ENCODE measurements at regions not wholly inside any gene's neighbourhood (a gene's known extent, or its start where the extent isn't known, plus 50 kb on each side); places are given as distances from the start of the nearest gene placed in this dataset.

DNA sequence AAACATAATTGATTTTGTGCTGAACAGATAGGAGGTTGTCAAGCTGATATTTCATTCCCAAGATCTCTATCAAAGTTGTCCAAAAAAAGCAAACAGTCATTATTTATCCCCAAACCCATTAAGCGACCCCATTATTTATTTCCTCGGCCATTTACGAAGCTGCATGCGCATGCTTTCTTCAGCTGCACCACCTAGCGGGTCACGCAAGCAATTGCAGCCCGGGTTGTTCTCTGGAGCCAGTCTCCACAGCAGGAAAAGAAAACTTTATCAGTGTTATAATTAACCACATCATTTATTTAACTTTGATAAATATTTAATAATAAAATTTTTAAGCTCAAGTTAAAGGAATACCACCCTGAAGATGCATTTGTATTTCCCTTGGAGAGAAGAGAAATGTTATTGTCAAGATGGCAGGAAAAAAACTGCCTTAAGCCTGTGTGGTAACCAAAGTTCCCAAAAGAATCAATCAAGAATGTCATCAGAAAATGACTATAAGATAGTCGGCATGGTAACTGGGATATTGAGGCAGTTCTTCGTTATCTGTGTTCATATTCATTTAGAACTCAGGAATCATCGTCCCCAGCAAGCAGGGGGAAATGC, 304.7 kb downstream of the FBXO15 start:
- TF ChIP-seq JUNB (IDR thresholded peaks at IDR 0.05; ENCODE audit: unreplicated experiment) (no peak), STAT1 (IDR thresholded peaks at IDR 0.05; ENCODE audit: unreplicated experiment) (no peak), ZNF331 (CRISPR knock-in tag; IDR thresholded peaks at IDR 0.05; ENCODE audit: low read depth) (no peak)
- TF ChIP-seq, protein P1, sequence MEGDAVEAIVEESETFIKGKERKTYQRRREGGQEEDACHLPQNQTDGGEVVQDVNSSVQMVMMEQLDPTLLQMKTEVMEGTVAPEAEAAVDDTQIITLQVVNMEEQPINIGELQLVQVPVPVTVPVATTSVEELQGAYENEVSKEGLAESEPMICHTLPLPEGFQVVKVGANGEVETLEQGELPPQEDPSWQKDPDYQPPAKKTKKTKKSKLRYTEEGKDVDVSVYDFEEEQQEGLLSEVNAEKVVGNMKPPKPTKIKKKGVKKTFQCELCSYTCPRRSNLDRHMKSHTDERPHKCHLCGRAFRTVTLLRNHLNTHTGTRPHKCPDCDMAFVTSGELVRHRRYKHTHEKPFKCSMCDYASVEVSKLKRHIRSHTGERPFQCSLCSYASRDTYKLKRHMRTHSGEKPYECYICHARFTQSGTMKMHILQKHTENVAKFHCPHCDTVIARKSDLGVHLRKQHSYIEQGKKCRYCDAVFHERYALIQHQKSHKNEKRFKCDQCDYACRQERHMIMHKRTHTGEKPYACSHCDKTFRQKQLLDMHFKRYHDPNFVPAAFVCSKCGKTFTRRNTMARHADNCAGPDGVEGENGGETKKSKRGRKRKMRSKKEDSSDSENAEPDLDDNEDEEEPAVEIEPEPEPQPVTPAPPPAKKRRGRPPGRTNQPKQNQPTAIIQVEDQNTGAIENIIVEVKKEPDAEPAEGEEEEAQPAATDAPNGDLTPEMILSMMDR (conservative IDR thresholded peaks at IDR 0.05; ENCODE audit: low read depth in 2 of 2) = peak; percentile 82 to 94

DNA sequence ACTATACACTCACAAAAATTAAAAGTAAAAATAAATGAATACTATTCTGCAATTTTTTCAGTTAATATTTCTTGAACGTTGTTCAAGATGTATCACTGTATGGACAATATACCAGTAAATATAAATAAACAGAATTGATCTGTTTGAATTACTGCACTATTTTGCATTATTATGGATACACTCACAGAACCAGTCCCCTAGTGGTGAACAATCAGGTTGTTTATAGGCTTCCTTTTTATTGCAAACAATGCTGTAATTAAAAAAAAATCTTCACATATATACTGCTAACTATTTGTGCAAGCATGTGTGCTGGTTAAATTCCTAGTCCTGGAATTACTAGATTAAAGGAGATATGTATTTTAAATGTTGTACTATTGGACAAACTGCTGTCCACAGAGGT, 306.0 kb downstream of the FBXO15 start:
- Mint-ChIP-seq H3K4me3 (no peak overlapping the region), H3K9me3 (no peaks in the 10 kb centered on the region), H3K4me1 (peaks cover 13% of the 10 kb centered on the region), H3K27ac (no peak overlapping the region), H3K36me3 (ENCODE audit: low read depth) (no peaks in the 10 kb centered on the region), H3K27me3 (ENCODE audit: insufficient read depth, low read depth, poor library complexity) (peaks cover 2% of the 10 kb centered on the region)
- TF ChIP-seq, protein P2, sequence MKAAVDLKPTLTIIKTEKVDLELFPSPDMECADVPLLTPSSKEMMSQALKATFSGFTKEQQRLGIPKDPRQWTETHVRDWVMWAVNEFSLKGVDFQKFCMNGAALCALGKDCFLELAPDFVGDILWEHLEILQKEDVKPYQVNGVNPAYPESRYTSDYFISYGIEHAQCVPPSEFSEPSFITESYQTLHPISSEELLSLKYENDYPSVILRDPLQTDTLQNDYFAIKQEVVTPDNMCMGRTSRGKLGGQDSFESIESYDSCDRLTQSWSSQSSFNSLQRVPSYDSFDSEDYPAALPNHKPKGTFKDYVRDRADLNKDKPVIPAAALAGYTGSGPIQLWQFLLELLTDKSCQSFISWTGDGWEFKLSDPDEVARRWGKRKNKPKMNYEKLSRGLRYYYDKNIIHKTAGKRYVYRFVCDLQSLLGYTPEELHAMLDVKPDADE (IDR thresholded peaks at IDR 0.05) = no peak
- TF ChIP-seq, protein P1 (conservative IDR thresholded peaks at IDR 0.05; ENCODE audit: low read depth in 2 of 2) = peak in 1 of 2 experiments; percentile 43; a peak in 2 of 4 replicates
- TF ChIP-seq NANOG (IDR thresholded peaks at IDR 0.05; ENCODE audit: borderline replicate concordance) = no peak
- no peak overlapping the region for H3K4me2 ChIP-seq
- no peaks in the 10 kb centered on the region; the same call in 1 of the 2 replicates for H3K9me2 ChIP-seq (ENCODE audit: insufficient read depth)
- no peaks in the 10 kb centered on the region for H3K27me3 ChIP-seq (ENCODE audit: insufficient read depth)
- no peaks in the 10 kb centered on the region for H3F3A ChIP-seq (replicated peaks; ENCODE audit: low read depth)
- H3K79me2 ChIP-seq (replicated peaks; ENCODE audit: insufficient read depth) = no peaks in the 10 kb centered on the region
- H4K20me1 ChIP-seq (replicated peaks; ENCODE audit: insufficient read depth) = no peaks in the 10 kb centered on the region
- H3K4me1 ChIP-seq (ENCODE audit: insufficient read depth) = 0 out of 2 replicates have a peak, but pooled peaks cover 6% of the 10 kb centered on the region
- H3K36me3 ChIP-seq (ENCODE audit: insufficient read depth) = no peaks in the 10 kb centered on the region
- ATAC-seq (no peak), DNase-seq (ENCODE audit: low spot score) (no peak)
- no peak overlapping the region for H3K4me3 ChIP-seq
- H2AFZ ChIP-seq = no peak overlapping the region
- H3K27ac ChIP-seq (ENCODE audit: low read depth) = no peak overlapping the region

More for the DNA sequence above, 304.7 kb downstream of the FBXO15 start:
- Mint-ChIP-seq H3K27me3 (ENCODE audit: insufficient read depth, low read depth, poor library complexity) (peaks cover 2% of the 10 kb centered on the region), H3K4me1 (peaks cover 16% of the 10 kb centered on the region), H3K36me3 (ENCODE audit: low read depth) (no peaks in the 10 kb centered on the region), H3K4me3 (no peak overlapping the region), H3K27ac (no peak overlapping the region), H3K9me3 (no peaks in the 10 kb centered on the region)
- DNase-seq (ENCODE audit: low spot score) = peak; percentile 78
- Histone ChIP-seq H3K4me2 (no peak overlapping the region), H3K27me3 (ENCODE audit: insufficient read depth) (no peaks in the 10 kb centered on the region), H3K4me1 (ENCODE audit: insufficient read depth) (peaks cover 6% of the 10 kb centered on the region; the same call in 1 of the 2 replicates), H3F3A (replicated peaks; ENCODE audit: low read depth) (no peaks in the 10 kb centered on the region), H3K79me2 (replicated peaks; ENCODE audit: insufficient read depth) (no peaks in the 10 kb centered on the region), H3K27ac (ENCODE audit: low read depth) (no peak overlapping the region), H2AFZ (peak overlapping the region; percentile 1; the same call in 1 of the 2 replicates), H4K20me1 (replicated peaks; ENCODE audit: insufficient read depth) (no peaks in the 10 kb centered on the region), H3K9me2 (ENCODE audit: insufficient read depth) (no peaks in the 10 kb centered on the region; the same call in 1 of the 2 replicates), H3K36me3 (ENCODE audit: insufficient read depth) (no peaks in the 10 kb centered on the region), H3K4me3 (no peak overlapping the region)
- ATAC-seq = peak; percentile 72

All from GM23338 (cell line).